Upper lobe of left lung (tissue), 6 donors: ENCODE measurements at regions not wholly inside any gene's neighbourhood (a gene's known extent, or its start where the extent isn't known, plus 50 kb on each side); places are given as distances from the start of the nearest gene placed in this dataset.
A peak's percentile ranks its signal among the peaks of the same experiment; 100 is the strongest.

ENCODE experiments used
- ATAC-seq, 2 donors: fragments of 200-7000 bp; cut with Tn5 transposase; one replicate each; pipeline ENCODE4 v1.9.1; 2022; ENCODE audit warnings: mild to moderate bottlenecking in 2 of 2, moderate library complexity in 2 of 2; ENCODE audit not compliant: low FRiP score in 2 of 2
- DNase-seq, 2 donors: peaks; one replicate each; pipeline ENCODE4 v3.0.0-alpha.2; 2019 to 2020
- H3K27ac ChIP-seq, 4 donors: fragments of 200-600 bp; sonication (generic); one replicate each; pipeline ENCODE4 v1.5.1; 2016 to 2019
- H3K27me3 ChIP-seq, 4 donors: fragments of 200-600 bp; sonication (generic); one replicate each; pipeline ENCODE4 v1.5.1; 2017 to 2019
- H3K36me3 ChIP-seq, 4 donors: fragments of 200-600 bp; sonication (generic); one replicate each; pipeline ENCODE4 v1.5.1; 2016 to 2019
- H3K4me1 ChIP-seq, 4 donors: fragments of 200-600 bp; sonication (generic); one replicate each; pipeline ENCODE4 v1.5.1; 2018 to 2019
- H3K4me3 ChIP-seq, 4 donors: fragments of 200-600 bp; sonication (generic); one replicate each; pipeline ENCODE4 v1.5.1; 2017 to 2019; ENCODE audit warnings: mild to moderate bottlenecking in 2 of 4, moderate library complexity in 1 of 4
- H3K9me3 ChIP-seq, 4 donors: fragments of 200-600 bp; sonication (generic); one replicate each; pipeline ENCODE4 v1.5.1; 2018 to 2019
- EP300 ChIP-seq, 4 donors: sonication (generic); formaldehyde crosslinking; IDR thresholded peaks; one replicate each; pipeline ENCODE4 v1.5.1; 2017; ENCODE audit warnings: antibody characterized with exemption in 4 of 4, control low read depth in 2 of 4
- POLR2A ChIP-seq, 4 donors: fragments of 450-650 bp; IDR thresholded peaks; one replicate each; pipeline ENCODE4 v1.5.1; 2016 to 2017; ENCODE audit warnings: antibody characterized with exemption in 4 of 4, mild to moderate bottlenecking in 2 of 4
- POLR2AphosphoS5 ChIP-seq, 2 donors: sonication (generic); formaldehyde crosslinking; IDR thresholded peaks; one replicate each; pipeline ENCODE4 v1.5.1; 2017; ENCODE audit warnings: antibody characterized with exemption in 2 of 2
- WGBS, 2 donors: methylation state at CpG; one replicate each; pipeline ENCODE4 v1.1.5; 2017 to 2018; 5-methylcytosine and 5-hydroxymethylcytosine counted together
- TF ChIP-seq, protein P1 (sequence below), 6 experiments: fragments of 450-650 bp in 4 of 6; fragments of 200-600 bp in 2 of 6; sonication (generic) in 2 of 6; IDR thresholded peaks; one replicate each; pipeline ENCODE4 v1.5.1; 2016 to 2019; ENCODE audit warnings: antibody characterized with exemption in 6 of 6
- donor health status: DM: no; HTN: no; CAD: no; lungs with moderate emphysema.
- donor health status: DM: no; HTN: yes; CAD: no; lungs with severe emphysema.

- Histone ChIP-seq H3K36me3 (no peaks in the 10 kb centered on the region), H3K27ac (no peak overlapping the region), H3K27me3 (no peaks in the 10 kb centered on the region), H3K4me3 (no peak overlapping the region), H3K9me3 (no peaks in the 10 kb centered on the region), H3K4me1 (no peaks in the 10 kb centered on the region)
- peak in 1 of 2 donors; percentile 3 for DNase-seq
- WGBS, 2 donors, result 94 to 95% methylated on average over 19 of the region's 19 CpGs
- no peak for ATAC-seq
- TF ChIP-seq, protein P1, sequence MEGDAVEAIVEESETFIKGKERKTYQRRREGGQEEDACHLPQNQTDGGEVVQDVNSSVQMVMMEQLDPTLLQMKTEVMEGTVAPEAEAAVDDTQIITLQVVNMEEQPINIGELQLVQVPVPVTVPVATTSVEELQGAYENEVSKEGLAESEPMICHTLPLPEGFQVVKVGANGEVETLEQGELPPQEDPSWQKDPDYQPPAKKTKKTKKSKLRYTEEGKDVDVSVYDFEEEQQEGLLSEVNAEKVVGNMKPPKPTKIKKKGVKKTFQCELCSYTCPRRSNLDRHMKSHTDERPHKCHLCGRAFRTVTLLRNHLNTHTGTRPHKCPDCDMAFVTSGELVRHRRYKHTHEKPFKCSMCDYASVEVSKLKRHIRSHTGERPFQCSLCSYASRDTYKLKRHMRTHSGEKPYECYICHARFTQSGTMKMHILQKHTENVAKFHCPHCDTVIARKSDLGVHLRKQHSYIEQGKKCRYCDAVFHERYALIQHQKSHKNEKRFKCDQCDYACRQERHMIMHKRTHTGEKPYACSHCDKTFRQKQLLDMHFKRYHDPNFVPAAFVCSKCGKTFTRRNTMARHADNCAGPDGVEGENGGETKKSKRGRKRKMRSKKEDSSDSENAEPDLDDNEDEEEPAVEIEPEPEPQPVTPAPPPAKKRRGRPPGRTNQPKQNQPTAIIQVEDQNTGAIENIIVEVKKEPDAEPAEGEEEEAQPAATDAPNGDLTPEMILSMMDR (IDR thresholded peaks at IDR 0.05), result no peak
- TF ChIP-seq POLR2A (IDR thresholded peaks at IDR 0.05) (no peak), POLR2AphosphoS5 (IDR thresholded peaks at IDR 0.05) (no peak), EP300 (IDR thresholded peaks at IDR 0.05) (no peak)
These were observed 217.1 kb upstream of the MAN1A1 start for GRCh38 chr6:119566546-119567260.

DNA sequence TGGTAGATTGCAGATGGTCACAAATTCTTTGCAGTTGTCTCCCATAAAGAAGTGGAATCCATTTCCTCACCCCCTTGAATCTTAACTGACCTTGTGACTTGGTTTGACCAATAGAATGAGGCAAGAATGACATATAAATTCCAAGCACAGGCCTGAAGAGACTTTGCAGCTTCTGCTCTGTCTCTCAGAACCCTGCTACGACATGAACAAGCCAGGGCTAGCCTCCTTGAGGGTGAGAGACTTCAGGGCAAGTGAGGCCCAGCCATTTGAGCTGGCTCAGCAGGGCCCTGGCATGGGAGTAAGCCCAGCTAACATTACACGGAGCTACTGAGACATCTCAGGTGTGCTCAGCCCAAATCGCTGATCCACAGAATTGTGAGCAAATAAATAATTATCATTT is 216.3 kb upstream of the MAN1A1 start:
- Histone ChIP-seq H3K27ac (no peak overlapping the region), H3K4me3 (no peak overlapping the region), H3K27me3 (no peaks in the 10 kb centered on the region), H3K36me3 (no peaks in the 10 kb centered on the region), H3K9me3 (no peaks in the 10 kb centered on the region), H3K4me1 (no peaks in the 10 kb centered on the region)
- DNase-seq (no peak), ATAC-seq (no peak)
- 92 to 97% methylated on average over 3 of the region's 3 CpGs for WGBS, 2 donors
- TF ChIP-seq POLR2AphosphoS5 (IDR thresholded peaks at IDR 0.05), result no peak

GRCh38 chr6:119562168-119562567 is 212.6 kb upstream of the MAN1A1 start:
- Histone ChIP-seq H3K4me3 (no peak overlapping the region), H3K36me3 (no peaks in the 10 kb centered on the region), H3K9me3 (no peaks in the 10 kb centered on the region), H3K4me1 (no peaks in the 10 kb centered on the region), H3K27me3 (no peaks in the 10 kb centered on the region), H3K27ac (no peak overlapping the region)
- ATAC-seq, result no peak
- no peak for DNase-seq
- TF ChIP-seq EP300 (IDR thresholded peaks at IDR 0.05), result no peak
- TF ChIP-seq, protein P1 (IDR thresholded peaks at IDR 0.05), result no peak
- no peak for TF ChIP-seq POLR2AphosphoS5 (IDR thresholded peaks at IDR 0.05)
- TF ChIP-seq POLR2A (IDR thresholded peaks at IDR 0.05), result no peak

DNA sequence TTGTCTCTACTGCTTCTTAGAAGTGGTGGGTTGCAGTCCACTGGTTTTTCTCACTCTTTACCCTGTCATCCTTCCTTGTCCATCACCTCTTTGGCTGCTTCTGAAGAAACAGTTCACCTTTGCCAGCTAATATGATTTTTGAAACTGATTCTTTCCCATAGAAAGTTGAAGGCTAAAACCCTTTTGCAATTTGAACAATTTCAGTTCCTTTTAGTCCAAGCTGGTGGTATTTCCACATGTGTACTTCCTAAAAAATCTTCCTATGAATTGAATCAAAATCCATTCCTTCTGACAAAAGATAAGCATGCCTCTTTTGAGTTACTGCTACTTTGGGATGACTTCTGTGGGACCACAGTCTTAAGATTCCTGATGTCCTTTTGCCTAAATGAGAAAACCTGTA is 210.0 kb upstream of the MAN1A1 start:
- H3K9me3 ChIP-seq, result no peaks in the 10 kb centered on the region
- H3K4me1 ChIP-seq, result no peaks in the 10 kb centered on the region
- H3K27ac ChIP-seq, result no peak overlapping the region
- ATAC-seq, result no peak
- no peaks in the 10 kb centered on the region for H3K27me3 ChIP-seq
- TF ChIP-seq POLR2AphosphoS5 (IDR thresholded peaks at IDR 0.05) (no peak), EP300 (IDR thresholded peaks at IDR 0.05) (no peak), POLR2A (IDR thresholded peaks at IDR 0.05) (no peak)
- TF ChIP-seq, protein P1 (IDR thresholded peaks at IDR 0.05), result no peak
- H3K36me3 ChIP-seq, result no peaks in the 10 kb centered on the region
- DNase-seq, result no peak
- no peak overlapping the region for H3K4me3 ChIP-seq

GRCh38 chr6:119557239-119557638 is 207.7 kb upstream of the MAN1A1 start:
- ATAC-seq (no peak), DNase-seq (no peak)
- Histone ChIP-seq H3K27me3 (no peaks in the 10 kb centered on the region), H3K27ac (no peak overlapping the region), H3K4me3 (no peak overlapping the region), H3K9me3 (no peaks in the 10 kb centered on the region), H3K36me3 (no peaks in the 10 kb centered on the region), H3K4me1 (no peaks in the 10 kb centered on the region)
- 68 to 82% methylated on average over 5 of the region's 5 CpGs for WGBS, 2 donors
- TF ChIP-seq, protein P1 (IDR thresholded peaks at IDR 0.05), result no peak
- TF ChIP-seq POLR2AphosphoS5 (IDR thresholded peaks at IDR 0.05), result no peak
- no peak for TF ChIP-seq POLR2A (IDR thresholded peaks at IDR 0.05)
- no peak for TF ChIP-seq EP300 (IDR thresholded peaks at IDR 0.05)
